ENCODE measurements at regions not wholly inside any gene's neighbourhood (a gene's known extent, or its start where the extent isn't known, plus 50 kb on each side); places are given as distances from the start of the nearest gene placed in this dataset.

GRCh38 chr2:238787501-238787900 is 60.4 kb upstream of the TWIST2 start:
- POLR2A ChIA-PET = no interaction called here
- no peaks in the 10 kb centered on the region for H3K27me3 ChIP-seq (ENCODE audit: control insufficient read depth, insufficient read depth, low read length)
- TF ChIP-seq TCF7L2 (IDR thresholded peaks at IDR 0.05; ENCODE audit: low read depth, low read length) = no peak
- TF ChIP-seq POLR2AphosphoS5 (IDR thresholded peaks at IDR 0.05; ENCODE audit: low read depth, low read length) = no peak
- TF ChIP-seq, protein P1, sequence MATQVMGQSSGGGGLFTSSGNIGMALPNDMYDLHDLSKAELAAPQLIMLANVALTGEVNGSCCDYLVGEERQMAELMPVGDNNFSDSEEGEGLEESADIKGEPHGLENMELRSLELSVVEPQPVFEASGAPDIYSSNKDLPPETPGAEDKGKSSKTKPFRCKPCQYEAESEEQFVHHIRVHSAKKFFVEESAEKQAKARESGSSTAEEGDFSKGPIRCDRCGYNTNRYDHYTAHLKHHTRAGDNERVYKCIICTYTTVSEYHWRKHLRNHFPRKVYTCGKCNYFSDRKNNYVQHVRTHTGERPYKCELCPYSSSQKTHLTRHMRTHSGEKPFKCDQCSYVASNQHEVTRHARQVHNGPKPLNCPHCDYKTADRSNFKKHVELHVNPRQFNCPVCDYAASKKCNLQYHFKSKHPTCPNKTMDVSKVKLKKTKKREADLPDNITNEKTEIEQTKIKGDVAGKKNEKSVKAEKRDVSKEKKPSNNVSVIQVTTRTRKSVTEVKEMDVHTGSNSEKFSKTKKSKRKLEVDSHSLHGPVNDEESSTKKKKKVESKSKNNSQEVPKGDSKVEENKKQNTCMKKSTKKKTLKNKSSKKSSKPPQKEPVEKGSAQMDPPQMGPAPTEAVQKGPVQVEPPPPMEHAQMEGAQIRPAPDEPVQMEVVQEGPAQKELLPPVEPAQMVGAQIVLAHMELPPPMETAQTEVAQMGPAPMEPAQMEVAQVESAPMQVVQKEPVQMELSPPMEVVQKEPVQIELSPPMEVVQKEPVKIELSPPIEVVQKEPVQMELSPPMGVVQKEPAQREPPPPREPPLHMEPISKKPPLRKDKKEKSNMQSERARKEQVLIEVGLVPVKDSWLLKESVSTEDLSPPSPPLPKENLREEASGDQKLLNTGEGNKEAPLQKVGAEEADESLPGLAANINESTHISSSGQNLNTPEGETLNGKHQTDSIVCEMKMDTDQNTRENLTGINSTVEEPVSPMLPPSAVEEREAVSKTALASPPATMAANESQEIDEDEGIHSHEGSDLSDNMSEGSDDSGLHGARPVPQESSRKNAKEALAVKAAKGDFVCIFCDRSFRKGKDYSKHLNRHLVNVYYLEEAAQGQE (IDR thresholded peaks at IDR 0.05; ENCODE audit: insufficient read depth in 1 of 2, low read depth in 2 of 2, low read length in 1 of 2) = no peak
- CTCF ChIA-PET = interaction anchor here (0.5 to 0.6 kb wide), 2 partner anchors 214 to 264 kb away, joined by 3 read pairs; no protein-coding TSS in a partner anchor
- BruUV-seq (replicated peaks) = no TSS peak
- ATAC-seq (no peak), DNase-seq (ENCODE audit: low read depth, low spot score) (no peak)
- H3K4me1 ChIP-seq (ENCODE audit: control insufficient read depth, insufficient read depth, low read length) = peaks cover 4% of the 10 kb centered on the region; the same call in 1 of the 2 replicates
- H3K36me3 ChIP-seq (ENCODE audit: control insufficient read depth, insufficient read depth, low read length) = no peaks in the 10 kb centered on the region
- H3K4me3 ChIP-seq (ENCODE audit: low read depth in 2 of 2, low read length in 2 of 2) = no peak overlapping the region
- no peak overlapping the region for H3K27ac ChIP-seq (ENCODE audit: low read length)
- intact Hi-C loops (cut with micrococcal nuclease; ENCODE audit: unreplicated experiment) (loop anchor here (5.0 kb wide), 1 partner anchor 420 kb away; no protein-coding TSS in a partner anchor), in situ Hi-C loops (cut with HindIII; ENCODE audit: low pct_unique_long_range_greater_than_20kb, low sequenced_read_pairs) (no loop called here)
- H3K9me3 ChIP-seq (ENCODE audit: control insufficient read depth, insufficient read depth, low read depth, low read length) = no peaks in the 10 kb centered on the region

DNA sequence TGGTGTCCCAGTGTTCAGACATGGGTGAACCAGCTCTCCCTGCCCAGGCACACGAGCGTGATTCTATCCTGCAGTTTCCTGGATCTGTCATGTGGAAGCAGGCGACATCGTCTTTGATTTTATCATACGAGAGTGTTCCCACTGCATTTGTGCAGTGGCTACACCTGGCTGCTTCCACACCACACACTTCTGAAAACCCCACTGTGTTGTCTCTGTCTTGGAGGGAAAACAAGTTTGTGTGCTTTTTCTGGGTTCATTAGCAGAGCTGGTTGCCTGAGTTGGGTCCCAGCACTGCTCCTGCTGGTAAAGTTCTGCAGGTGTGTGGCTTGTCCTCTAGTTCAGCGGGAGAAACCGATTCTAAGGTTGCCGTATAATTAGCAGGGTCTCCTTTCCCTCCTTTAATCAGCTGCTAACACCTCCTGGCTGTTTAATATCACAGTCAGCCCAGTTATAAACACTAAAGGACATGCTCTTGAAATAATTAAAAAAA is 58.5 kb upstream of the TWIST2 start:
- Histone ChIP-seq H3K27me3 (ENCODE audit: control insufficient read depth, insufficient read depth, low read length) (no peaks in the 10 kb centered on the region), H3K9me3 (ENCODE audit: control insufficient read depth, insufficient read depth, low read depth, low read length) (no peaks in the 10 kb centered on the region), H3K36me3 (ENCODE audit: control insufficient read depth, insufficient read depth, low read length) (no peaks in the 10 kb centered on the region), H3K27ac (ENCODE audit: low read length) (no peak overlapping the region), H3K4me1 (ENCODE audit: control insufficient read depth, insufficient read depth, low read length) (peaks cover 4% of the 10 kb centered on the region; the same call in 1 of the 2 replicates), H3K4me3 (ENCODE audit: low read depth in 2 of 2, low read length in 2 of 2) (no peak overlapping the region)
- no peak for DNase-seq (ENCODE audit: low read depth, low spot score)
- in situ Hi-C loops (cut with HindIII; ENCODE audit: low pct_unique_long_range_greater_than_20kb, low sequenced_read_pairs) = no loop called here
- intact Hi-C loops (cut with micrococcal nuclease; ENCODE audit: unreplicated experiment) = loop anchor here (5.0 kb wide), 1 partner anchor 422 kb away; no protein-coding TSS in a partner anchor
- CTCF ChIA-PET = no interaction called here
- no TSS peak for BruUV-seq (replicated peaks)
- no peak for ATAC-seq
- POLR2A ChIA-PET = no interaction called here
- no peak for TF ChIP-seq TCF7L2 (IDR thresholded peaks at IDR 0.05; ENCODE audit: low read depth, low read length)
- TF ChIP-seq, protein P2, sequence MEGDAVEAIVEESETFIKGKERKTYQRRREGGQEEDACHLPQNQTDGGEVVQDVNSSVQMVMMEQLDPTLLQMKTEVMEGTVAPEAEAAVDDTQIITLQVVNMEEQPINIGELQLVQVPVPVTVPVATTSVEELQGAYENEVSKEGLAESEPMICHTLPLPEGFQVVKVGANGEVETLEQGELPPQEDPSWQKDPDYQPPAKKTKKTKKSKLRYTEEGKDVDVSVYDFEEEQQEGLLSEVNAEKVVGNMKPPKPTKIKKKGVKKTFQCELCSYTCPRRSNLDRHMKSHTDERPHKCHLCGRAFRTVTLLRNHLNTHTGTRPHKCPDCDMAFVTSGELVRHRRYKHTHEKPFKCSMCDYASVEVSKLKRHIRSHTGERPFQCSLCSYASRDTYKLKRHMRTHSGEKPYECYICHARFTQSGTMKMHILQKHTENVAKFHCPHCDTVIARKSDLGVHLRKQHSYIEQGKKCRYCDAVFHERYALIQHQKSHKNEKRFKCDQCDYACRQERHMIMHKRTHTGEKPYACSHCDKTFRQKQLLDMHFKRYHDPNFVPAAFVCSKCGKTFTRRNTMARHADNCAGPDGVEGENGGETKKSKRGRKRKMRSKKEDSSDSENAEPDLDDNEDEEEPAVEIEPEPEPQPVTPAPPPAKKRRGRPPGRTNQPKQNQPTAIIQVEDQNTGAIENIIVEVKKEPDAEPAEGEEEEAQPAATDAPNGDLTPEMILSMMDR (IDR thresholded peaks at IDR 0.05) = no peak
- TF ChIP-seq, protein P1 (IDR thresholded peaks at IDR 0.05; ENCODE audit: insufficient read depth in 1 of 2, low read depth in 2 of 2, low read length in 1 of 2) = no peak
- no peak for TF ChIP-seq SIN3A (IDR thresholded peaks at IDR 0.05; ENCODE audit: borderline replicate concordance, insufficient read depth, low read depth, low read length)
- no peak for TF ChIP-seq POLR2AphosphoS5 (IDR thresholded peaks at IDR 0.05; ENCODE audit: low read depth, low read length)
